B cell (primary cell): ENCODE measurements at regions not wholly inside any gene's neighbourhood (a gene's known extent, or its start where the extent isn't known, plus 50 kb on each side); places are given as distances from the start of the nearest gene placed in this dataset.
"Not testable (repeated sequence)": the region's sequence is repeated elsewhere in the genome, so short reads cannot be mapped to it uniquely, and the experiment has no call there.

ENCODE experiments used
- ATAC-seq: fragments of 200-7000 bp; cut with Tn5 transposase; one replicate; pipeline ENCODE4 v1.10.0; 2021; ENCODE audit warnings: low read depth, mild to moderate bottlenecking, moderate number of reproducible peaks, moderate library complexity
- CTCF ChIA-PET: fragments of 350-600 bp; sonication (Branson Sonifier 250); formaldehyde crosslinking; loops from one replicate; lab custom pipeline; 2021; ENCODE audit warnings: antibody characterized with exemption, inconsistent platforms; lab: Charles Lee
- POLR2A ChIA-PET: fragments of 350-600 bp; sonication (Branson Sonifier 250); formaldehyde crosslinking; loops from one replicate; lab custom pipeline; 2021; ENCODE audit warnings: antibody characterized with exemption; lab: Charles Lee
- DNase-seq: peaks from one replicate; pipeline ENCODE4 v3.0.0; 2013
- H2AFZ ChIP-seq: 2 replicates; pipeline ENCODE4 v1.6.1; 2012; ENCODE audit warnings: mild to moderate bottlenecking, low read depth, low read length; ENCODE audit not compliant: insufficient read depth, poor library complexity, severe bottlenecking
- H3K27ac ChIP-seq, 2 donors: 1 replicate in 1 of 2; 2 replicates in 1 of 2; pipeline ENCODE4 v1.5.1; 2012 to 2013; ENCODE audit warnings: low read length in 2 of 2, mild to moderate bottlenecking in 2 of 2, moderate library complexity in 1 of 2
- H3K27me3 ChIP-seq, 4 experiments: fragments of 200-600 bp in 1 of 4; sonication (generic) in 1 of 4; replicated peaks in 1 of 4; 1 replicate in 2 of 4; 2 replicates in 2 of 4; pipeline versions ENCODE4 v1.6.1 to v1.7.0; 2013 to 2016; ENCODE audit warnings: low read length in 3 of 4, mild to moderate bottlenecking in 2 of 4, mixed read lengths in 1 of 4, moderate library complexity in 1 of 4; ENCODE audit not compliant: insufficient read depth in 4 of 4, control insufficient read depth in 3 of 4; ENCODE audit errors: control extremely low read depth in 1 of 4
- H3K36me3 ChIP-seq, 2 experiments: replicated peaks in 1 of 2; 1 replicate in 1 of 2; 2 replicates in 1 of 2; pipeline versions ENCODE4 v1.6.1 to v1.7.1; 2013; ENCODE audit warnings: low read length in 1 of 2; ENCODE audit not compliant: insufficient read depth in 2 of 2, control insufficient read depth in 1 of 2; ENCODE audit errors: control extremely low read depth in 1 of 2, extremely low read depth in 1 of 2
- H3K4me1 ChIP-seq, 2 donors: fragments of 200-600 bp in 1 of 2; sonication (generic) in 1 of 2; 1 replicate in 1 of 2; 2 replicates in 1 of 2; pipeline versions ENCODE4 v1.5.1 to v1.6.1; 2013 to 2017; ENCODE audit warnings: low read length in 2 of 2; ENCODE audit not compliant: control insufficient read depth in 2 of 2, insufficient read depth in 2 of 2
- H3K4me2 ChIP-seq: replicated peaks from 2 replicates; pipeline ENCODE3; 2012; ENCODE audit warnings: mild to moderate bottlenecking, low read depth, low read length; ENCODE audit not compliant: poor library complexity, severe bottlenecking
- H3K4me3 ChIP-seq, 5 experiments: fragments of 200-600 bp in 1 of 5; sonication (generic) in 1 of 5; 1 replicate in 3 of 5; 2 replicates in 2 of 5; pipeline versions ENCODE4 v1.5.1 to v1.7.0; 2011 to 2016; ENCODE audit warnings: low read length in 4 of 5, mild to moderate bottlenecking in 4 of 5, low read depth in 2 of 5, control low read depth in 1 of 5, moderate library complexity in 1 of 5; ENCODE audit not compliant: insufficient read depth in 1 of 5; ENCODE audit errors: control extremely low read depth in 1 of 5, extremely low read depth in 1 of 5
- H3K79me2 ChIP-seq: fragments of 200-600 bp; sonication (generic); one replicate; pipeline ENCODE4 v1.6.0; 2016; ENCODE audit warnings: low read length; ENCODE audit not compliant: control insufficient read depth, insufficient read depth
- H3K9ac ChIP-seq: fragments of 200-600 bp; sonication (generic); 2 replicates; pipeline ENCODE4 v1.6.1; 2017; ENCODE audit warnings: mild to moderate bottlenecking, low read length, moderate library complexity
- H3K9me3 ChIP-seq, 3 donors: one replicate each; pipeline versions ENCODE4 v1.6.1 to v1.7.1; 2013; ENCODE audit warnings: low read length in 2 of 3; ENCODE audit not compliant: control insufficient read depth in 2 of 3, insufficient read depth in 1 of 3; ENCODE audit errors: control extremely low read depth in 1 of 3
- H4K20me1 ChIP-seq: 2 replicates; pipeline ENCODE4 v1.6.0; 2012; ENCODE audit warnings: mild to moderate bottlenecking, low read length; ENCODE audit not compliant: insufficient read depth, control insufficient read depth, poor library complexity, severe bottlenecking
- H3K27ac Mint-ChIP-seq: one replicate; pipeline ENCODE4 v1.8.0; 2021; ENCODE audit warnings: mixed read lengths
- H3K27me3 Mint-ChIP-seq: one replicate; pipeline ENCODE4 v1.8.0; 2021; ENCODE audit warnings: mixed read lengths
- H3K4me1 Mint-ChIP-seq: one replicate; pipeline ENCODE4 v1.8.0; 2021; ENCODE audit warnings: mixed read lengths
- H3K4me3 Mint-ChIP-seq: one replicate; pipeline ENCODE4 v1.8.0; 2021; ENCODE audit warnings: mixed read lengths
- H3K9me3 Mint-ChIP-seq: one replicate; pipeline ENCODE4 v1.8.0; 2022; ENCODE audit warnings: mixed read lengths; ENCODE audit not compliant: insufficient read depth
- EZH2 ChIP-seq: IDR thresholded peaks from 2 replicates; pipeline ENCODE4 v1.6.1; 2012; ENCODE audit warnings: borderline replicate concordance, low read depth, mild to moderate bottlenecking, moderate library complexity, low read length; ENCODE audit not compliant: insufficient read depth, poor library complexity, severe bottlenecking
- WGBS: methylation state at CpG from one replicate; pipeline ENCODE4 v1.1.5; 2013; ENCODE audit warnings: missing lambda C conversion rate; ENCODE audit not compliant: insufficient coverage; 5-methylcytosine and 5-hydroxymethylcytosine counted together
- intact Hi-C: fragments of 100-400 bp; cut with micrococcal nuclease; formaldehyde crosslinking; loops from one replicate; pipeline ENCODE4 v1.10.0; 2022
- TF ChIP-seq, protein P1 (sequence below): fragments of 200-600 bp; IDR thresholded peaks from one replicate; pipeline ENCODE4 v1.8.0; 2022; ENCODE audit warnings: antibody characterized with exemption, mild to moderate bottlenecking

DNA sequence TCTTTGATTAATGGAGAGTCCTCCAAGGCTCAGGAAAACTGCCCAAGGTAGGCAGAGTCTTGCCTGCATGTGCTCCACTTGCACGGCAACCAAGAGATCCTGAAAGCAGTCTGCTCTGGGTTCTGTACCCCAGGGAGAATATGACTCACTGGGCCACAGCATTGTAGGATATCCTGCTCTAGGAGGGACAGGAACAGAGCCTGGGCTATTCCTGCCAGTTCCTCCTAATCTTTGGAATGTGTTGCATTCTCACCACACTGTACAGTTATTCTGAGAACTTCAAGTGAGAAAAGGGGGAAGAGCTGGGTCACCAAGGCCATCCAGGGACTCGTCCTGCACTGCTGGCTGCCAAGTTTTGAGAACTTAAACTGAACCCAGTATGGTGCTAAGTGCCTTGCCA is 278.5 kb downstream of the MATN1 start:
- H3K36me3 ChIP-seq, result no peaks in the 10 kb centered on the region
- 69% methylated on average over 2 of the region's 2 CpGs for WGBS
- no peak for TF ChIP-seq EZH2
- TF ChIP-seq, protein P1, sequence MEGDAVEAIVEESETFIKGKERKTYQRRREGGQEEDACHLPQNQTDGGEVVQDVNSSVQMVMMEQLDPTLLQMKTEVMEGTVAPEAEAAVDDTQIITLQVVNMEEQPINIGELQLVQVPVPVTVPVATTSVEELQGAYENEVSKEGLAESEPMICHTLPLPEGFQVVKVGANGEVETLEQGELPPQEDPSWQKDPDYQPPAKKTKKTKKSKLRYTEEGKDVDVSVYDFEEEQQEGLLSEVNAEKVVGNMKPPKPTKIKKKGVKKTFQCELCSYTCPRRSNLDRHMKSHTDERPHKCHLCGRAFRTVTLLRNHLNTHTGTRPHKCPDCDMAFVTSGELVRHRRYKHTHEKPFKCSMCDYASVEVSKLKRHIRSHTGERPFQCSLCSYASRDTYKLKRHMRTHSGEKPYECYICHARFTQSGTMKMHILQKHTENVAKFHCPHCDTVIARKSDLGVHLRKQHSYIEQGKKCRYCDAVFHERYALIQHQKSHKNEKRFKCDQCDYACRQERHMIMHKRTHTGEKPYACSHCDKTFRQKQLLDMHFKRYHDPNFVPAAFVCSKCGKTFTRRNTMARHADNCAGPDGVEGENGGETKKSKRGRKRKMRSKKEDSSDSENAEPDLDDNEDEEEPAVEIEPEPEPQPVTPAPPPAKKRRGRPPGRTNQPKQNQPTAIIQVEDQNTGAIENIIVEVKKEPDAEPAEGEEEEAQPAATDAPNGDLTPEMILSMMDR, result no peak
- H3K4me1 ChIP-seq, result no peaks in the 10 kb centered on the region
- no peak for ATAC-seq
- no peaks in the 10 kb centered on the region for H3K9me3 ChIP-seq
- H2AFZ ChIP-seq, result no peak overlapping the region
- H3K4me3 ChIP-seq, result no peak overlapping the region
- Mint-ChIP-seq H3K27ac (no peak overlapping the region), H3K9me3 (peaks cover 3% of the 10 kb centered on the region), H3K27me3 (peaks cover 3% of the 10 kb centered on the region), H3K4me1 (no peaks in the 10 kb centered on the region), H3K4me3 (no peak overlapping the region)
- H3K4me2 ChIP-seq, result no peak overlapping the region
- intact Hi-C loops, result no loop called here
- no peaks in the 10 kb centered on the region for H3K79me2 ChIP-seq
- H3K27ac ChIP-seq, result no peak overlapping the region
- POLR2A ChIA-PET, result no interaction called here
- H3K9ac ChIP-seq, result no peak overlapping the region
- no peaks in the 10 kb centered on the region for H4K20me1 ChIP-seq
- DNase-seq, result no peak
- CTCF ChIA-PET, result no interaction called here
- H3K27me3 ChIP-seq, result no peaks in the 10 kb centered on the region

DNA sequence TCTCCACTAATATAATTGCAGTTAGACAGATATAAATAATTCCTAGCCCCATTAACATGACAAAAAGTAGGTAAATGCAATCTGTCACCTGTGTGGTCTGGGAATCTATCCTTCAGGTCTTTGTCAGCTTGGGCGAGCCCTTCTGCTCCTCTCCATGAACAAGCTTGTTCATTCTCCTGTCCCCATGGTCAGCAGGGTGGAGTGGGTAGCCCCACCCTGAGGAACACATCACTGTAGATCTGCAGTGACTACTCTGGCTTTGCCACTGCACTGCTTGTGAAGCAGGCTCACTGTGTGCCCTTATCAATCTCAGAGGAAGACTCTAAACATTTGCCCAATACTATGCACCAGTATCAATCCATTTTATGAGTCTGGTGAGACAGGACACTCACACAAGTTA is 279.0 kb downstream of the MATN1 start:
- 64% methylated on average over 1 of the region's 1 CpG for WGBS
- Histone ChIP-seq H4K20me1 (no peaks in the 10 kb centered on the region), H3K27ac (no peak overlapping the region), H3K9ac (no peak overlapping the region), H3K36me3 (no peaks in the 10 kb centered on the region), H3K9me3 (no peaks in the 10 kb centered on the region), H3K4me2 (no peak overlapping the region), H3K4me1 (no peaks in the 10 kb centered on the region), H2AFZ (no peak overlapping the region), H3K79me2 (no peaks in the 10 kb centered on the region), H3K4me3 (no peak overlapping the region), H3K27me3 (no peaks in the 10 kb centered on the region)
- Mint-ChIP-seq H3K4me3 (no peak overlapping the region), H3K4me1 (no peaks in the 10 kb centered on the region), H3K27ac (no peak overlapping the region), H3K9me3 (peaks cover 3% of the 10 kb centered on the region), H3K27me3 (peaks cover 3% of the 10 kb centered on the region)
- no peak for DNase-seq
- ChIA-PET POLR2A (no interaction called here), CTCF (no interaction called here)
- intact Hi-C loops, result no loop called here
- TF ChIP-seq, protein P1, result no peak
- no peak for TF ChIP-seq EZH2
- no peak for ATAC-seq

DNA sequence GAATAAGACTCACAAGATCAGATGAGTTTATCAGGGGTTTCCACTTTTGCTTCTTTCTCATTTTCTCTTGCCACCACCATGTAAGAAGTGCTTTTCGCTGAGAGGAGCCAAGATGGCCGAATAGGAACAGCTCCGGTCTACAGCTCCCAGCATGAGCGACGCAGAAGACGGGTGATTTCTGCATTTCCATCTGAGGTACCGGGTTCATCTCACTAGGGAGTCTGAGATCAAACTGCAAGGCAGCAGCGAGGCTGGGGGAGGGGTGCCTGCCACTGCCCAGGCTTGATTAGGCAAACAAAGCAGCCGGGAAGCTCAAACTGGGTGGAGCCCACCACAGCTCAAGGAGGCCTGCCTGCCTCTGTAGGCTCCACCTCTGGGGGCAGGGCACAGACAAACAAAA is 285.1 kb downstream of the MATN1 start:
- POLR2A ChIA-PET, H4K20me1 ChIP-seq, H2AFZ ChIP-seq, H3K27me3 ChIP-seq, H3K9ac ChIP-seq, intact Hi-C loops, H3K9me3 Mint-ChIP-seq, ATAC-seq, H3K27ac ChIP-seq, H3K4me3 Mint-ChIP-seq, H3K36me3 ChIP-seq, H3K9me3 ChIP-seq, CTCF ChIA-PET, H3K27me3 Mint-ChIP-seq, H3K4me2 ChIP-seq, H3K4me3 ChIP-seq, DNase-seq, H3K27ac Mint-ChIP-seq, H3K4me1 Mint-ChIP-seq, H3K4me1 ChIP-seq, H3K79me2 ChIP-seq: not testable (repeated sequence)
- WGBS, result 88% methylated on average over 6 of the region's 9 CpGs
